WERI-Rb-1 (cell line): ENCODE measurements at regions not wholly inside any gene's neighbourhood (a gene's known extent, or its start where the extent isn't known, plus 50 kb on each side); places are given as distances from the start of the nearest gene placed in this dataset.

Experiments
- DNase-seq: peaks from one replicate; pipeline ENCODE4 v3.0.0-alpha.2; 2020
- H3K27ac ChIP-seq: fragments of 250-450 bp; sonication (Bioruptor Pico); 2 replicates; pipeline ENCODE4 v1.5.1; 2020; ENCODE audit warnings: mild to moderate bottlenecking, moderate library complexity
- H3K27me3 ChIP-seq: fragments of 250-450 bp; sonication (Bioruptor Pico); 2 replicates; pipeline ENCODE4 v1.5.1; 2021; ENCODE audit warnings: mild to moderate bottlenecking, low read depth, moderate library complexity; ENCODE audit not compliant: insufficient read depth, severe bottlenecking
- H3K36me3 ChIP-seq: fragments of 250-450 bp; sonication (Bioruptor Pico); 2 replicates; pipeline ENCODE4 v1.5.1; 2020; ENCODE audit warnings: mild to moderate bottlenecking, moderate library complexity
- H3K4me3 ChIP-seq: 2 replicates; pipeline ENCODE4 v1.5.1; 2011; ENCODE audit warnings: low read depth, mild to moderate bottlenecking, control low read depth, low read length
- H3K9me3 ChIP-seq: fragments of 250-450 bp; sonication (Bioruptor Pico); 2 replicates; pipeline ENCODE4 v1.5.1; 2021; ENCODE audit warnings: mild to moderate bottlenecking, moderate library complexity; ENCODE audit not compliant: severe bottlenecking
- CTCF ChIP-seq: IDR thresholded peaks from 2 replicates; pipeline ENCODE4 v1.5.1; 2011; ENCODE audit warnings: low read depth, mild to moderate bottlenecking, control low read depth, inconsistent platforms, low read length

DNA sequence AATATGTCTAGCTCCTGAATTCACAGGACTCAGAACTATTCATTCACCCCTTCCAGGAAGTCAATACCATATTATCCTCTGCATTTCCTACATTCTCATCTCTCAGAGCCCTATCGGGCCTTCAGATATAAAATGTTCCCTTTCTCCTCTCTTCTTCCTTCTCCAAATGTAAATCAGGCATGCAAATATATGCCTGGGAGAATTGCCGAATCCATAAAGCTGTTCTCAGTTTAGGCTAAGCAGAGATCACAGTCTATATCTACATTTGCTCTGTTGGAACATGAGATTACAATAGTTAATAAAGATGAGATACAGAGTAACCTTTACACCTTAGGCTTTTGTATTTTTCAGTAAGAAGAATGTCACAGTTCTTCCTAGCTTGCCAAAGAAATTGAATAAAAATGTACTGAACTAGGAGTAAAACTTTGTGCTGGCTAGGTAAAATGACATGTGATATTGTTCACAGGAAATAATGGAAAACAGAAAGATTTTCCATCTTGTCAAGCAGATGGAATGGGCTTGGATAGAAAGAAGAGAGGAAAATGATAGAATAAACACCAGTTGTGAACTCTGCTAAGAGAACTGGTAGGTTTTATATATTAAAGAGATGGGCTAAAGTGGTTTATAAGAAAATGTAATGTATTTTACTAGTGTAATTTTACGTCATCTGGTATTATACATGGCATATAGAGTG is 161.5 kb downstream of the NRIP1 start:
- no peak for TF ChIP-seq CTCF
- Histone ChIP-seq H3K9me3 (no peaks in the 10 kb centered on the region), H3K27me3 (no peaks in the 10 kb centered on the region), H3K27ac (no peak overlapping the region), H3K4me3 (no peak overlapping the region), H3K36me3 (no peaks in the 10 kb centered on the region)
- DNase-seq = no peak

DNA sequence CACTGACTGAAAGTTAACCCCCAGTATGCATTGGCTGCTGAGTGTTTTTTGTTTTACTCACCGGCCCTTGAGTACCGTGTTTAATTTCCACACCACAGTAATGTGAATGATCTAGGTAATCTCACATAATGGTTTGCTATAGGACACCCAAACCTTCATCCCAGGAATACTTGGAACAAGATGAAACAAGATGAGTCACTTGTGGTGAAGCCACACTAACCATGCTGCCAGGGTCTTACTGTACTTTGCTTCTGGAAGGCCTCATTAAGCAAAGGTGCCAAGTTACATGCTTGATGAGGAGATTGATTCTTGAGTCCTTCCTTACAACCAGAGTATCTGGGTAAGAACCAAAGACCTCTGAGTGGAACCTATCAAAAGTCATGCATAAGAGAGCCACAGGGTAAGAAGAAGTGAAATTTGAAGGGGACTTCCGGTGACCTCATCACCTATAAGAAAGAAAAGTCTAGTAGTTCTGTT is 163.3 kb downstream of the NRIP1 start:
- TF ChIP-seq CTCF = no peak
- Histone ChIP-seq H3K4me3 (no peak overlapping the region), H3K27me3 (no peaks in the 10 kb centered on the region), H3K27ac (no peak overlapping the region), H3K9me3 (no peaks in the 10 kb centered on the region), H3K36me3 (no peaks in the 10 kb centered on the region)
- DNase-seq = no peak

DNA sequence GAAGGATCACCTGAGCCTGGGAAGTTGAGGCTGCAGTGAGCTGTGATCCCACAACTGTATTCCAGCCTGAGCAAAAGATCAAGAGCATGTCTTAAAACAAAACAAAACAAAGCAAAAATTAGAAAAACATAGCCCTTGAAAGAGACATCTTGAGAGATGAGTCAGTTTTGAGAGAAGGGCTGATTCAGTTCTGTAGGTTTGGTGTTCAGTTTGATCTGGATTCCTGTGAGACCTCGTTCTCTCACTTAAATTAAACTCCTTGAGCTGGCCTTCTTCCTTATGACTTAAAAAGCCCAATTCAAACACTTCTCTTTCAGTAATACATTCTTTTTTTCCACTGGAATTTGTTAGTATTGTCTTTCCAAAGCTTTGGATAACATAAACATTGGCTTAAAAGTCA is 164.2 kb downstream of the NRIP1 start:
- Histone ChIP-seq H3K27me3 (no peaks in the 10 kb centered on the region), H3K36me3 (no peaks in the 10 kb centered on the region), H3K9me3 (no peaks in the 10 kb centered on the region), H3K27ac (no peak overlapping the region), H3K4me3 (no peak overlapping the region)
- no peak for TF ChIP-seq CTCF
- DNase-seq = no peak

DNA sequence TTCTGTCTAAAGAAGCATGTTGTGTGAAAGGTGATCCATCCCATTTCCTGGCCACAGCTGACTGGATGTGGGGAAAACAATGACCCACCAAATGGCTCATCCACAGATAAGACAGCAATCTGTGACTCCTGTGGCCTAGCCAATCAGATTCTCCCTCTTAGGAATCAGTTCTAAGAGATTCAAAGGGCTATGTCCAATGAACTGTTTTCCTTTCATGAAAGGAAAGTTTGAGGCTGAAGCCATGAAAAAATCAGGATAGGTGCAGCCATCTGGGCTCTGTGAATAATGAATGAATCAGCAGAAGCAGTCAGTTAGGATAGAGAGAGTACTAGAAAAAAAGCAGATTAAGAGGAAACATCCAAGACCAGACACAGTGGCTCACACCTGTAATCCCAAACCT is 164.7 kb downstream of the NRIP1 start:
- no peak for TF ChIP-seq CTCF
- Histone ChIP-seq H3K9me3 (no peaks in the 10 kb centered on the region), H3K27ac (no peak overlapping the region), H3K36me3 (no peaks in the 10 kb centered on the region), H3K27me3 (no peaks in the 10 kb centered on the region), H3K4me3 (no peak overlapping the region)
- no peak for DNase-seq

- H3K27ac ChIP-seq = no peak overlapping the region
- no peak for DNase-seq
- H3K4me3 ChIP-seq = no peak overlapping the region
- no peaks in the 10 kb centered on the region for H3K27me3 ChIP-seq
- no peaks in the 10 kb centered on the region for H3K9me3 ChIP-seq
- no peak for TF ChIP-seq CTCF
- H3K36me3 ChIP-seq = no peaks in the 10 kb centered on the region
Observed at GRCh38 chr21:14895792-14896191, 169.0 kb downstream of the NRIP1 start.

DNA sequence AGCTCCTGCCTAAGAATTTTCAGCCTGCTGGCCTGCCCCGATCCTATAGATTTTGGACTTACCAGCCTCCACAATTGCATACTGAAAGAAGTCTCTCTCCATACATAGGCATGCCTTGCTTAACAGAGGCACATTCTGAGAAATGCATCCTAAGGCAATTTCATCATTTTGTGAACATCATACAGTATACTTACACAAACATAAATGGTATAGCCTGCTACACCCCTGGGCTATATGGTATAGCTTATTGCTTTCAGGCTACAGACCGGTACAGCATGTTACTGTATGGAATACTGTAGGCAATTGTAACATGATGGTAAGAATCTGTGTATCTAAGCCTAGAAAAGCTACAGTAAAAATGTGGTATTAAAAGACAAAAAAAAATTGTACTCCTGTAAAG is 174.7 kb downstream of the NRIP1 start:
- DNase-seq = no peak
- Histone ChIP-seq H3K36me3 (no peaks in the 10 kb centered on the region), H3K9me3 (no peaks in the 10 kb centered on the region), H3K27ac (no peak overlapping the region), H3K27me3 (no peaks in the 10 kb centered on the region), H3K4me3 (no peak overlapping the region)
- TF ChIP-seq CTCF = no peak
